ENCODE measurements at regions not wholly inside any gene's neighbourhood (a gene's known extent, or its start where the extent isn't known, plus 50 kb on each side); places are given as distances from the start of the nearest gene placed in this dataset.

DNA sequence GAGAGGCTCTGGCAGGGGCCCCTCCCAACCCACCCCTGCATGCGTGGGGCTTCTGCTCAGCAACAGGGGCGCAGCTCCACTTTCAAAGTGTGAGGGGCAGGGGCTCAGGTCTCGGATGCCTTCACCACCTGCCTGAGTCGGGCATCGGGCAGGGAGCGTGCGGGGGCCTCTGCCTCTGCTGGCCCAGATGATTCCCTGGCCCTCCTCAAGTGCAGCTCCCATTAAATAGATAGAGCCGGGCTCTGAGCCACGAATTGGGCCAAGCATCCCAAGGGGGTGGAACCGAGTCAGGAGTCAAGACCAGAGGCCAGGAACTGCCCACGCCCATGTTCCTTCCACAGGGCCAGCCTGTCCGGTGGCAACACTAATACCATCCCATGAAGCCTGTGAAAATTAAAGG, 108.9 kb upstream of the FAM20C start:
- Mint-ChIP-seq H3K4me1 (ENCODE audit: low read depth) (no peaks in the 10 kb centered on the region), H3K4me3 (no peak overlapping the region), H3K36me3 (ENCODE audit: low read depth) (no peaks in the 10 kb centered on the region), H3K27ac (no peak overlapping the region), H3K27me3 (ENCODE audit: low read depth) (no peaks in the 10 kb centered on the region), H3K9me3 (no peaks in the 10 kb centered on the region)

DNA sequence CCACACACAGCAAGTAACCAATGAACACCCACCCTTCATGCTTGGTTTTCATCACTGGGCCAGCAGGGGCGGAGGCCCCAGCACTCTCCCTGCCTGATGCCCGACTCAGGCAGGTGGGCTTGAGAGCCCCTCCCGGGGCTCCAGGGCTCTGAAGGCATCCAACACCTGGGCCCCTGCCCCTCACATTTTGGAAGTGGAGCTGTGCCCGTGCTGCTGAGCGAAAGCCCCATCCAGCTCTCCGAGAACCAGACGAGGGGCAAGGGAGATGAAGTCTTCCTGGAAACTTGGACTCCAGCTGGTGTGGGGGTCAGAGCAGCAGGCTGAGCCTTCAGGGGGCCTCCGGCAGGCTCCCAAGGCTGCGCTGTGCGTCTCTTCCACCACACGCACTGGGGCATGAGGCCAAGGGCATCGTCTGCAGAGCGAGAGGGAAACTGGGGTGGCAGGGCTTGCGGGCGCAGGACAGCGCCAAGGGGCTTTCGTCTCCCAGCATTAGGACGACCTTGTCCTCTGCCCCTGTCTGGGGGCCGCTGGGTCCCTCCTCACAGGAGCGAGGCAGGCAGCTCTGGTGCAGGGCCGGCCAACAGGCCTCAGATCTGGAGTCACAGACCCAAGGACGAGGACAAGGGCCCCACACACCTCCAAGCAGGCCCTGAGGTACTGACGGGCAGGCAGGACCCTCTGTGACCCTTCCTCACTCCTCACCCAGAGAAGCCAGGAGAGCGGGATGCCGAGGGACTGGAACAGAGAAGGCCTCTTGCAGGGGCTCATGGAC, 108.3 kb upstream of the FAM20C start:
- H3K27me3 Mint-ChIP-seq (ENCODE audit: low read depth): no peaks in the 10 kb centered on the region
- no peak overlapping the region for H3K4me3 Mint-ChIP-seq
- no peak overlapping the region for H3K27ac Mint-ChIP-seq
- H3K4me1 Mint-ChIP-seq (ENCODE audit: low read depth): no peaks in the 10 kb centered on the region
- H3K36me3 Mint-ChIP-seq (ENCODE audit: low read depth): no peaks in the 10 kb centered on the region
- no peaks in the 10 kb centered on the region for H3K9me3 Mint-ChIP-seq

DNA sequence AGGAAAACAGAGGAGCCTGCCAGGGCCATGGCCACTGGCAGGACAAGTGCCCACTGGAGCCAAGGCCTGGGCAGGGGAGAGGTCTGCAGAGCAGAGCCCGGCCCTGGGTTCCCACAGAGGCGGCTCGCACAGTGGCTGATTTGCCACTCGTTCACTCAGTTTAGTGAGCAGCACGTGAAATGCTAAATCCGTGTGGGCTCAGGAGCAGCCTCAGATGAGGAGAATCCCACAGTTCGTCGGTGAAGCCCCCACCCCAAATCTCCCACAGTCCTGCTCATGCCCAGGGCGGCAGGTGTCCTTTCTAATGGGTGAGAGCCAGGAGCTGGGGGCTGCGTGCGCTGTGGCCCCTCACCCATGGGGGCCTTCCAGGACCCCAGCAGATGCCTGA, 107.7 kb upstream of the FAM20C start:
- no peaks in the 10 kb centered on the region for H3K9me3 Mint-ChIP-seq
- H3K27ac Mint-ChIP-seq: no peak overlapping the region
- no peaks in the 10 kb centered on the region for H3K4me1 Mint-ChIP-seq (ENCODE audit: low read depth)
- H3K4me3 Mint-ChIP-seq: no peak overlapping the region
- H3K36me3 Mint-ChIP-seq (ENCODE audit: low read depth): no peaks in the 10 kb centered on the region
- H3K27me3 Mint-ChIP-seq (ENCODE audit: low read depth): no peaks in the 10 kb centered on the region

DNA sequence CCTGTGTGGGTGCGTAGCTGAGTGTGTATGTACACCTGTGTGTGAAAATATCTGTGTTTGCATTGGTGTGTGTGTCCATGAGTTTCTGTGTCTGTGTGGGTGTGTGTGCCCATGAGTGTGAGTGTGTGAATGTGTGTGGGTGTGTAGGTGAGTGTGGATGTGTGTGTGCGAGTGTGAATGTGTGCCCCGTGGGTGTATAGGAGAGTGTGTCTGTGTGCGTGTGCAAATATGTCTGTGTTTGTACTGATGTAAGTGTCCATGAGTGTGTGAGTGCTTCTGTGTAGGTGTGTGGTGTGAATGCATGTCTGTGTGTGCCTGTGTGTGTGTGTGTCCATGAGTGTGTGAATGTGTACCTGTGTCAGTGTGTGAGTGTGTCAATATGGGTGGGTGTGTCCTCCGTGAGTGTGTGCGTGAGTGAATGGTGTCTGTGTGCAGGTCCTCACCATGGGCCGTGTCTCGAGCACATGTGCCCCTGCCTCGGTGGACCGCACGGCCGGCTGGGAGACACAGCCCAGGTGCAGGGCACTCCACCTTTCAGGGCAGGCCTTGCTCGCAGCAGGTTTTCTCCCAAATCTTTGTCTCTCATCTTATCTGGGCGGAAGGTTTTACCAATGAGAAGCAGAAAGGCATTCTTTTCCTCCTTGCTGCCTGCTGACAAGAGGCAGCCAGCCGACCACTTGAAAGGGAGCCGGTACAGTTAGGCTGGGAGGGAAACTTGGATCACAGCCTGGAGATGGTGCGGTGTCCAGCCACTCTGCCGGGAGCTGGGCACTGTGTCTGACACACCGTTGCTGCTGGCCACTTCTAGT, 107.1 kb upstream of the FAM20C start:
- no peak overlapping the region for H3K27ac Mint-ChIP-seq
- H3K4me3 Mint-ChIP-seq: no peak overlapping the region
- H3K4me1 Mint-ChIP-seq (ENCODE audit: low read depth): peaks cover 2% of the 10 kb centered on the region
- no peaks in the 10 kb centered on the region for H3K27me3 Mint-ChIP-seq (ENCODE audit: low read depth)
- no peaks in the 10 kb centered on the region for H3K9me3 Mint-ChIP-seq
- H3K36me3 Mint-ChIP-seq (ENCODE audit: low read depth): no peaks in the 10 kb centered on the region

DNA sequence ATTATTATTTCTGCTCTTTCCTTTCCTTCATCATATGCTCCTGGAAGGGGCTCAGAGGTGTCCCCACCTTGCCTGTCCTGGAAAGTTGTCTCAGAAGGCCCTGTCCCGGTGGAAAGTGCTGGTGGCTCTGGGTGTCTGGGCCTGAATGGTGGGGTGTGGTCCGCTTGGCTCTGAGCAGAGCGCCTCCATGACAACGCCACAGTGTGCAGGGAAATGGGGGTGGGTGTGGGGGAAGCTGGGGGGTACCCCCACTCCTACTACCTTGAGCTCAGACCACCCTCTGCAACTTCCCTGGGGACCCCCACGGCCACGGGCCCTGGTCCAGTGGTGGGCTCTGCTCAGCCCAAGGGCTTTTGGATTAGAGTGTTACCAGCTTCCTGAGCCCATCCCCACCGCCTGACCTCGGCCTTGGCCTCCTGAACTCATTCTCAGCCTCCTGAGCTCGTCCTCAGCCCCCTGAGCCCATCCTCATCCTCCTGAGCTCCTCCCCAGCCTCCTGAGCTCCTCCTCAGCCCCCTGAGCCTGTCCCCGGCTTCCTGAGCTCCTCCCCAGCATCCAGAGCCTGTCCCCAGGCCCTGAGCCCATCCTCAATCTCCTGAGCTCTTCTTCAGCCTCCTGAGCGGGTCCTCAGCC, 106.4 kb upstream of the FAM20C start:
- peaks cover 6% of the 10 kb centered on the region for H3K4me1 Mint-ChIP-seq (ENCODE audit: low read depth)
- no peak overlapping the region for H3K4me3 Mint-ChIP-seq
- H3K27me3 Mint-ChIP-seq (ENCODE audit: low read depth): no peaks in the 10 kb centered on the region
- no peaks in the 10 kb centered on the region for H3K9me3 Mint-ChIP-seq
- no peak overlapping the region for H3K27ac Mint-ChIP-seq
- H3K36me3 Mint-ChIP-seq (ENCODE audit: low read depth): no peaks in the 10 kb centered on the region

DNA sequence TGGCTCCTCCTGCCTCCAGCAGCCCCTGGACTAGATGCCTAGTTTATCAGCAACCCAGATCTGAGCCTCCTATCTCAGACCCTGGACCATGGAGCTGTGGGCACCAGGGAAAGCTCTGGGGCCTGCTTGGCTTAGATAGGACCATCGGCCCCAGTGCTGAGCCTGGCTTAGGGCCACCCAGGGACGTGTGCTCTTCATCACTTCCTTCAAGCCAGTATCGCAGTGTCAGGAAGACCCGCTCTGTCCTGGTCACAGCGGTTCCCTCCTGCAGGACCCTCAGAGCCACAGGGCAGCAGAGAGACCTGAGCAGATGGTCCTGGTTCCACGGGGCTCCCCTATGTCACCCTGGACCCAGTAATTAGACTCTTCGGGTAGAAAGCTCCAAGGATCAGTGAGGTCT, 105.7 kb upstream of the FAM20C start:
- no peak overlapping the region for H3K27ac Mint-ChIP-seq
- H3K27me3 Mint-ChIP-seq (ENCODE audit: low read depth): no peaks in the 10 kb centered on the region

DNA sequence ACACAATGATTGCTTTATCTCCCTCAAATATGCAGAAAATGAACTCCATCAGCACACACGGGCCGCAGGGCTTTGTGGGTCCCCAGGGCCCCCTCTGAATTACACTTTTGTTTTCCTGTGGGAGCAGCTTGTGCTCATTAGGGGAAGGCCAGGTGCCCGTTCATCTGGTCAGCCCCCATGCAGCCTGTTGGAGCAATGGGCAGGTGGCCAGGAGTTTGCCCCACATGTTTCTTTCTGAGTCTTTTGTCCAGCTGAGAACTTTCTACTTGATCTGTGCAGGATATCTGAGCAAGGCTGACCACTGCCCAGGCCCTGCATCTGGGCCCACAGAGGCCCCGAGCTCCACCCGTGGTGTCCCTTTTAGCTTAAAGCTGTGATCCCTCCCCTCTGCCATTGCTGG, 105.3 kb upstream of the FAM20C start:
- Mint-ChIP-seq H3K4me3 (no peak overlapping the region), H3K4me1 (ENCODE audit: low read depth) (peaks cover 6% of the 10 kb centered on the region)

More for the DNA sequence above, 105.7 kb upstream of the FAM20C start:
- H3K4me3 Mint-ChIP-seq: no peak overlapping the region
- peaks cover 6% of the 10 kb centered on the region for H3K4me1 Mint-ChIP-seq (ENCODE audit: low read depth)
- H3K36me3 Mint-ChIP-seq (ENCODE audit: low read depth): no peaks in the 10 kb centered on the region
- H3K9me3 Mint-ChIP-seq: no peaks in the 10 kb centered on the region

DNA sequence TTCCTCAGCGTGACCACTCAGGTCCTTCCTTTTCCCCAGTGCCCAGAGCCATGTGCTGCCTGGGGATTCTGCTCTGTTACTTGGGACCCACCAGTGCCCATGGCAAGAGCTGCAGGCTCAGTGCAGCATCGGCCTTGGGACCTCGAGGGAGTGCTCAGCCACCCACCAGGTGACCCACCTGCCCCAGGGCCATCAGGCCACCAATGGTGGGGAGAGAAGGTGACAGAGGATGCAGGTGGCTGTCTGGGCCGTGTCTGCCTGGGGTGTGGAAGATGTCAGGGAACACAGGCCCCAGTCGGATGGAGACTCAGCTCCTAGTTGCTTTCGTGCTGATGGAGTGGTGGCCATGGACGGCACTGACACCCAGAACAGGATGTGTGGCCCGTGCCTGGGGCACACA, 104.7 kb upstream of the FAM20C start:
- H3K9me3 Mint-ChIP-seq: no peaks in the 10 kb centered on the region
- no peak overlapping the region for H3K4me3 Mint-ChIP-seq
- H3K36me3 Mint-ChIP-seq (ENCODE audit: low read depth): no peaks in the 10 kb centered on the region
- no peaks in the 10 kb centered on the region for H3K27me3 Mint-ChIP-seq (ENCODE audit: low read depth)
- H3K27ac Mint-ChIP-seq: no peak overlapping the region
- peaks cover 6% of the 10 kb centered on the region for H3K4me1 Mint-ChIP-seq (ENCODE audit: low read depth)

More for the DNA sequence above, 105.3 kb upstream of the FAM20C start:
- Mint-ChIP-seq H3K9me3 (no peaks in the 10 kb centered on the region), H3K27me3 (ENCODE audit: low read depth) (no peaks in the 10 kb centered on the region), H3K36me3 (ENCODE audit: low read depth) (no peaks in the 10 kb centered on the region), H3K27ac (no peak overlapping the region)

DNA sequence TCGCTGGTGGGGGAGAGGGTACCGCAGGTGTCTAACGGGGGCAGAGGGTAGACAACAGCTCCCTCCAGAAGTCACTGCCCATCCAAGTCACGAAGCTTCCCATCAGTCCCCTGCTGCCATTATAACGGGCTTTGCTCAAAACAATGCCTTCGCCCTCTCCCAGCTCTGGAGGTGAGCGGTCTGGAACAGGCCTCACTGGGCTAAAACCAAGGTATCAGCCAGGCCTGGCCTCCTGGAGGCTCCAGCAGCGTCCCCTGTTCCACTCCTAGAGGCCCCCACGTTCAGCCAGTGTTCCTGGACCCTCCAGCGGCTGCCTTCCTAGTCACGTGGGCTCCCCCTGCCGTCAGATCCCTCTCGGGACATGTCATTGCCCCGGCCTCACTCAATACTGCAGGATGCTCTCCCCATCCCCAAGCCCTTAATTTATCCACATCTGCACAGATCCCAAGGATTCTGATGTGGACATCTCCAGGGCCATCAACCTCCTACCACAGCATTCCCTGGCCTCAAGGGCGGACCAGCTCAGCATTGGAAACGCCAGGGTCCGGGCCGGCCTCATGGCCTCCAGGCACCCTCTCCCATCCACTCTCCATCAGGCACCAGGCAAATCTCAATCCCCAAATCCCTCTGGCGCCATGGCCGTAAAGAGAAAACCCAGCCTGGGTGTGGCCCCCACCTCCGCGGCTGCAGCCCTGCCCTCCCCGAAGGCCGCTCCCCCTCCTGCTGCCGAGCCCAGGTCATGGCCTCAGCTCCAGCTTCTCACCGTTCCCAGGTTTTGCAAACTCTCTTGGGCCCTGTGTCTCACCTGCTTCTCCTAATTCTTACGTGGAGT, 104.1 kb upstream of the FAM20C start:
- Mint-ChIP-seq H3K4me3 (no peak overlapping the region), H3K4me1 (ENCODE audit: low read depth) (peaks cover 6% of the 10 kb centered on the region), H3K27ac (no peak overlapping the region), H3K27me3 (ENCODE audit: low read depth) (no peaks in the 10 kb centered on the region), H3K9me3 (no peaks in the 10 kb centered on the region), H3K36me3 (ENCODE audit: low read depth) (no peaks in the 10 kb centered on the region)

DNA sequence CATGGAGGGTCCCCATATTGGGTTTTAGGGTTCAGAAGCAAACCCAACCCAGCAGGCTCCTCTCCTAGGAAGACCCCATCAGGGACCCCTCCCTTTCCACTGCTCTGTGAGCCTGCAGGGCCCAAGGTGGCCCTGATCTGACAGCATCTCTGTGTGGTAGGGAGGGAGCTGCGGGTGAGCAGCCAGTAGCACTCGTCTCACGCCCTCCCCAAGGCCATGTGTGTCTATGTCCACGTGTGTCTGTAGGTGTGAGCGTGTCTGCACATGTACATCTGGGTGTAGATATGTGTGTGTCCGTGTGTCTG, 103.5 kb upstream of the FAM20C start:
- H3K27ac Mint-ChIP-seq: no peak overlapping the region
- peaks cover 6% of the 10 kb centered on the region for H3K4me1 Mint-ChIP-seq (ENCODE audit: low read depth)

DNA sequence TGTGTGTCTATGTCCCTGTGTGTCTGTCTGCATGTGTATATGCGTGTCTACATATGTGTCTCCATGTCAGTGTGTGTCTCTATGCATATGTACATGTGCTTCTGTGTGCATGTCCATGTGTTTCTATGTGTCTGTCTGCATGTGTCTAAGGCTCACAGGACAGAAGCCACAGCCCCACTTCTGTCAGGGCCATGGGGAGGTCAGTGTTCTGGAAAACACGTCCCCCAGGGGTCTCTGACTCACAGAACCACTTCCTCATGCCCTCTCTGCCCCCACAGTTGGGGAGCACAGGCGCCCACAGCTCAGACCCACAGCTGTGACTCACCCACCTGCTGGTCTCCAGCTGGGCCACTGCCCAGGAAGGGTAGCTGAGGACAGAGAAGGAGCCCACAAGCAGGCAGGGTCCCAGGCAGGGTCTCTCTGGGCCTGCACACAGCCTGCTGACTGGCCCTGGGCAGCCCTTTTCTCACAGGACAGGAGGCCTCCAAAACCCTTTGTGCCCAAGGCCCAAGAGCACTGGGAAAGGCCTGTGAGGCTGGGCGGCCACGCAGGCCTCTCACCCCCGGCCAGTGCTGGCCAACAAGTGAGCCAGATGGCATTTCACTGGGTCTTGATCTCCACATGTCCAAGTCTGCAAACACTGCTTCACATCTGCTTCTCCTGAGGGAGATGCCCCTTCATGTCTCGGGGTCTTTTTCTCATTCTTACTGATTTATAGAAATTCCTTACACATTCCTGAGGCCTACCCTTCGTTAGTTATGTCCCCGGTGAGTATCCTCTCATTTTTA, 102.9 kb upstream of the FAM20C start:
- no peaks in the 10 kb centered on the region for H3K27me3 Mint-ChIP-seq (ENCODE audit: low read depth)
- no peak overlapping the region for H3K4me3 Mint-ChIP-seq
- peaks cover 6% of the 10 kb centered on the region for H3K4me1 Mint-ChIP-seq (ENCODE audit: low read depth)
- no peak overlapping the region for H3K27ac Mint-ChIP-seq
- H3K36me3 Mint-ChIP-seq (ENCODE audit: low read depth): no peaks in the 10 kb centered on the region
- no peaks in the 10 kb centered on the region for H3K9me3 Mint-ChIP-seq

More for the DNA sequence above, 103.5 kb upstream of the FAM20C start:
- Mint-ChIP-seq H3K36me3 (ENCODE audit: low read depth) (no peaks in the 10 kb centered on the region), H3K27me3 (ENCODE audit: low read depth) (no peaks in the 10 kb centered on the region), H3K9me3 (no peaks in the 10 kb centered on the region), H3K4me3 (no peak overlapping the region)

DNA sequence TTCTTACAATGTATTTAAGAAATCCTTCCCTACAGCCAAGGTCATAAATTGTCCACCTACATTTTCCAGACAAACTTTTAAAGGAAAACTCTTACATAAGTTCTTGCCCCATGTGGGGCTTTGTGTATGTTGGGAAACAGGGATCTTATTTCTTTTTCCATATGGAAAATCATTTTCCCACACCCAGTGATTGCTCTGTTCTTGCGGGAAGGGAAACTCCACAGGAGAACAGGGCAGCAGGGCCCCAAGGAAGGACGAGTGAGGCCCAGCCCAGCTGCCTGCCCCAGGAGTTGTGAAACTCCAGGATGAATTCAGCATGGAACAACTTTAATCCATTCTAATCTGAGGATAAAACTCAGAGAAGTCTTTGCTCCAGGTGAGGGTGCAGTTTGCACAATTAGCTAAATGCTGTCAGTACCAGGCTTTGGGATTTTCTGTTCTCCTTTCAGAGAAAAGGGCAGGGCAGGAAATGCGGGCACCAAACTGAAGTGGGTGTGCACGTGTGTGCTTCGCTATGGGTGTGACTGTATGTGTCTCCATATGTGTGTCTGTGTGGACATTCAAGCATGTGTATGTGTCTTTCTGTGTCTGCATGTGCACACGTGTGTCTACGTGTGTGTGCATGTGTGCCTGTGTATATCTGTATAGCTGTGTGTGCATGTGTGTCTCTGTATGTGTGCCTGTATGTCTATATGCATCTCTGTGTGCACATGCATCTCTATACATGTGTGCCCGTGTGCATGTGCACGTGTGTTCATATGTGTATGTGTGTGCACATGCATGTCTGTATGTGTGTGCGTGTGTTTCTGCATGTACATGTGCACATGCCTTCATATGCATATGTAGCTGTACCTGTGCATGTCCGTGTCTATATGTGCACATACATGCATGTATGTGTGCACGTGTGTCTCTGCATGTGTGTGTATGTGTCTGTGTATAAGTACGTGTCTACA, 102.0 kb upstream of the FAM20C start:
- H3K9me3 Mint-ChIP-seq: no peaks in the 10 kb centered on the region
- no peaks in the 10 kb centered on the region for H3K27me3 Mint-ChIP-seq (ENCODE audit: low read depth)
- no peak overlapping the region for H3K27ac Mint-ChIP-seq
- no peak overlapping the region for H3K4me3 Mint-ChIP-seq
- peaks cover 6% of the 10 kb centered on the region for H3K4me1 Mint-ChIP-seq (ENCODE audit: low read depth)
- no peaks in the 10 kb centered on the region for H3K36me3 Mint-ChIP-seq (ENCODE audit: low read depth)

All from T-helper 1 cell treated with Interleukin-12 subunit alpha and Interleukin-12 subunit beta and Interleukin-4 antibody, amounts not matched to agents 30 μg/mL and 1 μg/mL, for 36 hours (primary cell).